ENCODE measurements at regions not wholly inside any gene's neighbourhood (a gene's known extent, or its start where the extent isn't known, plus 50 kb on each side); places are given as distances from the start of the nearest gene placed in this dataset.

- TF ChIP-seq CTCF (conservative IDR thresholded peaks at IDR 0.05; ENCODE audit: low read depth in 2 of 2) (no peak), EZH2 (IDR thresholded peaks at IDR 0.05; ENCODE audit: low read depth, unreplicated experiment) (no peak), POLR2AphosphoS5 (IDR thresholded peaks at IDR 0.05; ENCODE audit: low read depth) (no peak), REST (IDR thresholded peaks at IDR 0.05; ENCODE audit: unreplicated experiment) (no peak), CREB1 (CRISPR knock-in tag; IDR thresholded peaks at IDR 0.05; ENCODE audit: low read depth) (no peak), EZH2phosphoT487 (IDR thresholded peaks at IDR 0.05; ENCODE audit: unreplicated experiment) (no peak), NANOG (IDR thresholded peaks at IDR 0.05; ENCODE audit: borderline replicate concordance) (no peak)
These were observed 121.8 kb downstream of the KCNA5 start for GRCh38 chr12:5165296-5165970.
